GM23338 (cell line): ENCODE measurements at regions not wholly inside any gene's neighbourhood (a gene's known extent, or its start where the extent isn't known, plus 50 kb on each side); places are given as distances from the start of the nearest gene placed in this dataset.

Source experiments
- ATAC-seq: fragments of 200-7000 bp; cut with Tn5 transposase; 3 replicates; pipeline ENCODE4 v1.9.1; 2020
- DNase-seq: peaks from one replicate; pipeline ENCODE4 v3.0.0-alpha.2; 2015; ENCODE audit warnings: low spot score
- H2AFZ ChIP-seq: fragments of 200-600 bp; sonication (generic); 2 replicates; pipeline ENCODE4 v1.8.0; 2016; ENCODE audit warnings: antibody characterized with exemption, mild to moderate bottlenecking, moderate library complexity
- H3F3A ChIP-seq: fragments of 200-600 bp; sonication (generic); replicated peaks from 2 replicates; pipeline ENCODE4 v1.8.0; 2017; ENCODE audit warnings: antibody characterized with exemption, mixed run types, low read depth
- H3K27ac ChIP-seq: fragments of 200-600 bp; sonication (generic); 2 replicates; pipeline ENCODE4 v1.6.1; 2016; ENCODE audit warnings: low read depth
- H3K27me3 ChIP-seq: fragments of 200-600 bp; sonication (generic); 2 replicates; pipeline ENCODE4 v1.8.0; 2016; ENCODE audit warnings: mild to moderate bottlenecking, mixed run types, moderate library complexity; ENCODE audit not compliant: insufficient read depth
- H3K36me3 ChIP-seq: fragments of 200-600 bp; sonication (generic); 2 replicates; pipeline ENCODE4 v1.8.0; 2016; ENCODE audit warnings: mild to moderate bottlenecking; ENCODE audit not compliant: insufficient read depth
- H3K4me1 ChIP-seq: fragments of 200-600 bp; sonication (generic); 2 replicates; pipeline ENCODE4 v1.8.0; 2016; ENCODE audit warnings: mild to moderate bottlenecking, moderate library complexity; ENCODE audit not compliant: insufficient read depth
- H3K4me2 ChIP-seq: fragments of 200-600 bp; sonication (generic); 2 replicates; pipeline ENCODE4 v1.7.1; 2017; ENCODE audit warnings: mixed run types
- H3K4me3 ChIP-seq: fragments of 200-600 bp; sonication (generic); 2 replicates; pipeline ENCODE4 v1.6.1; 2016; ENCODE audit warnings: mixed run types
- H3K79me2 ChIP-seq: fragments of 200-600 bp; sonication (generic); replicated peaks from 2 replicates; pipeline ENCODE4 v1.8.0; 2017; ENCODE audit warnings: mild to moderate bottlenecking; ENCODE audit not compliant: insufficient read depth
- H3K9me2 ChIP-seq: fragments of 200-600 bp; sonication (generic); 2 replicates; pipeline ENCODE4 v1.8.0; 2017; ENCODE audit not compliant: insufficient read depth
- H4K20me1 ChIP-seq: fragments of 200-600 bp; sonication (generic); replicated peaks from 2 replicates; pipeline ENCODE4 v1.8.0; 2017; ENCODE audit warnings: mild to moderate bottlenecking; ENCODE audit not compliant: insufficient read depth
- H3K27ac Mint-ChIP-seq: 2 replicates; pipeline ENCODE4 v1.8.0; 2020; ENCODE audit warnings: inconsistent platforms, mild to moderate bottlenecking, moderate library complexity, mixed read lengths
- H3K27me3 Mint-ChIP-seq: 3 replicates; pipeline ENCODE4 v1.8.0; 2022; ENCODE audit warnings: low read depth, mild to moderate bottlenecking, moderate library complexity, mixed read lengths, inconsistent platforms; ENCODE audit not compliant: insufficient read depth, poor library complexity
- H3K36me3 Mint-ChIP-seq: 3 replicates; pipeline ENCODE4 v1.8.0; 2021; ENCODE audit warnings: low read depth, mild to moderate bottlenecking, inconsistent platforms, moderate library complexity, mixed read lengths
- H3K4me1 Mint-ChIP-seq: 3 replicates; pipeline ENCODE4 v1.8.0; 2020; ENCODE audit warnings: mild to moderate bottlenecking, inconsistent platforms, mixed read lengths
- H3K4me3 Mint-ChIP-seq: 3 replicates; pipeline ENCODE4 v1.8.0; 2021; ENCODE audit warnings: moderate library complexity, mild to moderate bottlenecking, inconsistent platforms, mixed read lengths
- H3K9me3 Mint-ChIP-seq: 3 replicates; pipeline ENCODE4 v1.8.0; 2020; ENCODE audit warnings: moderate library complexity, mild to moderate bottlenecking, inconsistent platforms, mixed read lengths
- CTCF ChIP-seq, 2 experiments: fragments of 200-600 bp in 1 of 2; sonication (generic) in 1 of 2; conservative IDR thresholded peaks; 2 replicates each; pipeline versions ENCODE4 v1.5.1 to v1.6.1; 2016 to 2017; ENCODE audit warnings: antibody characterized with exemption in 2 of 2, low read depth in 2 of 2, mild to moderate bottlenecking in 2 of 2, moderate library complexity in 1 of 2
- JUNB ChIP-seq: IDR thresholded peaks from one replicate; pipeline ENCODE4 v1.6.1; 2016; ENCODE audit warnings: antibody characterized with exemption; ENCODE audit not compliant: unreplicated experiment
- STAT1 ChIP-seq: IDR thresholded peaks from one replicate; pipeline ENCODE4 v1.6.1; 2016; ENCODE audit warnings: antibody characterized with exemption; ENCODE audit not compliant: unreplicated experiment
- TF ChIP-seq, protein P1 (sequence below): fragments of 250-450 bp; sonication (Bioruptor Pico); IDR thresholded peaks from 2 replicates; pipeline ENCODE4 v1.5.0; 2020; ENCODE audit warnings: mild to moderate bottlenecking, moderate library complexity

GRCh38 chr1:232328486-232329102 lies 301.3 kb downstream of the SIPA1L2 start:
- Histone ChIP-seq H2AFZ (no peak overlapping the region), H3K4me1 (no peaks in the 10 kb centered on the region), H3K27me3 (no peaks in the 10 kb centered on the region), H3F3A (no peaks in the 10 kb centered on the region), H3K27ac (no peak overlapping the region), H3K4me3 (no peak overlapping the region), H3K36me3 (0 out of 2 replicates have a peak, but pooled peaks cover 3% of the 10 kb centered on the region), H4K20me1 (no peaks in the 10 kb centered on the region), H3K4me2 (no peak overlapping the region), H3K79me2 (no peaks in the 10 kb centered on the region), H3K9me2 (0 out of 2 replicates have a peak, but pooled peaks cover 2% of the 10 kb centered on the region)
- no peak for DNase-seq
- no peak for TF ChIP-seq CTCF (conservative IDR thresholded peaks at IDR 0.05; ENCODE audit: low read depth in 2 of 2)
- TF ChIP-seq, protein P1, sequence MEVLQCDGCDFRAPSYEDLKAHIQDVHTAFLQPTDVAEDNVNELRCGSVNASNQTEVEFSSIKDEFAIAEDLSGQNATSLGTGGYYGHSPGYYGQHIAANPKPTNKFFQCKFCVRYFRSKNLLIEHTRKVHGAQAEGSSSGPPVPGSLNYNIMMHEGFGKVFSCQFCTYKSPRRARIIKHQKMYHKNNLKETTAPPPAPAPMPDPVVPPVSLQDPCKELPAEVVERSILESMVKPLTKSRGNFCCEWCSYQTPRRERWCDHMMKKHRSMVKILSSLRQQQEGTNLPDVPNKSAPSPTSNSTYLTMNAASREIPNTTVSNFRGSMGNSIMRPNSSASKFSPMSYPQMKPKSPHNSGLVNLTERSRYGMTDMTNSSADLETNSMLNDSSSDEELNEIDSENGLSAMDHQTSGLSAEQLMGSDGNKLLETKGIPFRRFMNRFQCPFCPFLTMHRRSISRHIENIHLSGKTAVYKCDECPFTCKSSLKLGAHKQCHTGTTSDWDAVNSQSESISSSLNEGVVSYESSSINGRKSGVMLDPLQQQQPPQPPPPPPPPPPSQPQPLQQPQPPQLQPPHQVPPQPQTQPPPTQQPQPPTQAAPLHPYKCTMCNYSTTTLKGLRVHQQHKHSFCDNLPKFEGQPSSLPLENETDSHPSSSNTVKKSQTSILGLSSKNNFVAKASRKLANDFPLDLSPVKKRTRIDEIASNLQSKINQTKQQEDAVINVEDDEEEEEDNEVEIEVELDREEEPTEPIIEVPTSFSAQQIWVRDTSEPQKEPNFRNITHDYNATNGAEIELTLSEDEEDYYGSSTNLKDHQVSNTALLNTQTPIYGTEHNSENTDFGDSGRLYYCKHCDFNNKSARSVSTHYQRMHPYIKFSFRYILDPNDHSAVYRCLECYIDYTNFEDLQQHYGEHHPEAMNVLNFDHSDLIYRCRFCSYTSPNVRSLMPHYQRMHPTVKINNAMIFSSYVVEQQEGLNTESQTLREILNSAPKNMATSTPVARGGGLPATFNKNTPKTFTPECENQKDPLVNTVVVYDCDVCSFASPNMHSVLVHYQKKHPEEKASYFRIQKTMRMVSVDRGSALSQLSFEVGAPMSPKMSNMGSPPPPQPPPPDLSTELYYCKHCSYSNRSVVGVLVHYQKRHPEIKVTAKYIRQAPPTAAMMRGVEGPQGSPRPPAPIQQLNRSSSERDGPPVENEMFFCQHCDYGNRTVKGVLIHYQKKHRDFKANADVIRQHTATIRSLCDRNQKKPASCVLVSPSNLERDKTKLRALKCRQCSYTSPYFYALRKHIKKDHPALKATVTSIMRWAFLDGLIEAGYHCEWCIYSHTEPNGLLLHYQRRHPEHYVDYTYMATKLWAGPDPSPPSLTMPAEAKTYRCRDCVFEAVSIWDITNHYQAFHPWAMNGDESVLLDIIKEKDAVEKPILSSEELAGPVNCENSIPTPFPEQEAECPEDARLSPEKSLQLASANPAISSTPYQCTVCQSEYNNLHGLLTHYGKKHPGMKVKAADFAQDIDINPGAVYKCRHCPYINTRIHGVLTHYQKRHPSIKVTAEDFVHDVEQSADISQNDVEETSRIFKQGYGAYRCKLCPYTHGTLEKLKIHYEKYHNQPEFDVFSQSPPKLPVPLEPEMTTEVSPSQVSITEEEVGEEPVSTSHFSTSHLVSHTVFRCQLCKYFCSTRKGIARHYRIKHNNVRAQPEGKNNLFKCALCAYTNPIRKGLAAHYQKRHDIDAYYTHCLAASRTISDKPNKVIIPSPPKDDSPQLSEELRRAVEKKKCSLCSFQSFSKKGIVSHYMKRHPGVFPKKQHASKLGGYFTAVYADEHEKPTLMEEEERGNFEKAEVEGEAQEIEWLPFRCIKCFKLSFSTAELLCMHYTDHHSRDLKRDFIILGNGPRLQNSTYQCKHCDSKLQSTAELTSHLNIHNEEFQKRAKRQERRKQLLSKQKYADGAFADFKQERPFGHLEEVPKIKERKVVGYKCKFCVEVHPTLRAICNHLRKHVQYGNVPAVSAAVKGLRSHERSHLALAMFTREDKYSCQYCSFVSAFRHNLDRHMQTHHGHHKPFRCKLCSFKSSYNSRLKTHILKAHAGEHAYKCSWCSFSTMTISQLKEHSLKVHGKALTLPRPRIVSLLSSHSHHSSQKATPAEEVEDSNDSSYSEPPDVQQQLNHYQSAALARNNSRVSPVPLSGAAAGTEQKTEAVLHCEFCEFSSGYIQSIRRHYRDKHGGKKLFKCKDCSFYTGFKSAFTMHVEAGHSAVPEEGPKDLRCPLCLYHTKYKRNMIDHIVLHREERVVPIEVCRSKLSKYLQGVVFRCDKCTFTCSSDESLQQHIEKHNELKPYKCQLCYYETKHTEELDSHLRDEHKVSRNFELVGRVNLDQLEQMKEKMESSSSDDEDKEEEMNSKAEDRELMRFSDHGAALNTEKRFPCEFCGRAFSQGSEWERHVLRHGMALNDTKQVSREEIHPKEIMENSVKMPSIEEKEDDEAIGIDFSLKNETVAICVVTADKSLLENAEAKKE (CRISPR knock-in tag) = no peak
- no peak for TF ChIP-seq JUNB
- TF ChIP-seq STAT1 = no peak
- no peaks in the 10 kb centered on the region; the same call in 2 of the 3 replicates for H3K4me1 Mint-ChIP-seq
- peaks cover 2% of the 10 kb centered on the region for H3K27me3 Mint-ChIP-seq
- H3K9me3 Mint-ChIP-seq = peaks cover 29% of the 10 kb centered on the region
- no peak overlapping the region for H3K4me3 Mint-ChIP-seq
- H3K36me3 Mint-ChIP-seq = peaks cover 24% of the 10 kb centered on the region
- ATAC-seq = no peak
- H3K27ac Mint-ChIP-seq = no peak overlapping the region
